GM12872 (cell line): ENCODE measurements at regions not wholly inside any gene's neighbourhood (a gene's known extent, or its start where the extent isn't known, plus 50 kb on each side); places are given as distances from the start of the nearest gene placed in this dataset.

ENCODE experiments used
- CTCF ChIP-seq: IDR thresholded peaks from 3 replicates; pipeline ENCODE4 v1.5.1; 2011; ENCODE audit warnings: low read depth, mild to moderate bottlenecking, low read length, moderate library complexity; ENCODE audit not compliant: insufficient read depth

- TF ChIP-seq CTCF, result no peak
Measured at GRCh38 chr13:53143757-53144339, 115.2 kb downstream of the OLFM4 start.

GRCh38 chr13:53144826-53145225 is 116.2 kb downstream of the OLFM4 start:
- TF ChIP-seq CTCF, result no peak

DNA sequence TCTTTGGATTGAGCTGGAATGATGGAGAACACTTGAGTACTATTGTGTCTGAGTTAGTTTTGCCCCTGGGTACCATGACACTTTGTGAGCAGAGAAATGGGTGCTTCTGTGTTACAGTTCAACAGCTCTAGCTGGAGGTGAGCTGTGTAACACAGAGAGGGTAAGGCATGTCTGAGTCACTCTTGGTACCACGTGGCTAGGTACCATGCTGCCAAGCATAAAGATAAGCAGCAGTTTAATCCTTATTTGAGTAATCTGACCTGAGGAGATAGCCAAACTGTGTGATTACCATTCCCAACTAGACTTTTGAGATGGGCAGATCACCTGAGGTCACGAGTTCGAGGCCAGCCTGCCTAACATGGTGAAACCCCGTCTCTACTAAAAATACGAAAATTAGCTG is 122.0 kb downstream of the OLFM4 start:
- no peak for TF ChIP-seq CTCF

DNA sequence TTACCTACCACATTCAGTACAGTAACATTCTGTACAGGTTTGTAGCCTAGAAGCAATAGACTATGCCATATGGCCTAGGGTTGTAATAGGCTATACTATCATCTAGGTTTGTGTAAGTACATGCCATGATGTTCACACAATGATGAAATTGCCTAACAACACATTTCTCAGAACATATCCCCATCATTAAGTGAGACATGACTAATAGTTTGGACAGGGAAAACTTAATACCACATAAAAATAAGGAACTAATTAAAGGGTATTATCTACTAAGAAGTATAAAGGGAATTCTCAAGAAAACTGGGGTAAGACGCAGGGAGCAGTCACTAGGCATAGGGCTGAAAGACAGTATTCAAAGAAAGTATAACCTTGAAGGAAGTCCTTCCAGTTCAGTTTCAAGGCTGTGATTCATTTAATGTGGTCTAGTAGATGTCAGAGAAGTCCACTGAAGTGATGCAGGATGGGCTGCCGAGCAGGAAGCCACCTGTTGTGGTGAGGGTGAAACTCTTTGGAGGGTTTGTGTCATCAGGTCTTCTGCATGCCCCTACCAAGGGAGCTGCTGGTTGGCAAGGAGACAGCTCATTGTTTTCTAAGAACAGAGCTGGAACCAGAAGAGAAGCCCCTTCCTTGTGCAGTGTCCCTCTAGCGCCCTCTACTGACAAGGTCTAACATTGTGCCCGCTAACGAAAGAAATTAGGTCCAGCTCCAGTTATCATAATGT is 122.9 kb downstream of the OLFM4 start:
- peak; percentile 93 for TF ChIP-seq CTCF

DNA sequence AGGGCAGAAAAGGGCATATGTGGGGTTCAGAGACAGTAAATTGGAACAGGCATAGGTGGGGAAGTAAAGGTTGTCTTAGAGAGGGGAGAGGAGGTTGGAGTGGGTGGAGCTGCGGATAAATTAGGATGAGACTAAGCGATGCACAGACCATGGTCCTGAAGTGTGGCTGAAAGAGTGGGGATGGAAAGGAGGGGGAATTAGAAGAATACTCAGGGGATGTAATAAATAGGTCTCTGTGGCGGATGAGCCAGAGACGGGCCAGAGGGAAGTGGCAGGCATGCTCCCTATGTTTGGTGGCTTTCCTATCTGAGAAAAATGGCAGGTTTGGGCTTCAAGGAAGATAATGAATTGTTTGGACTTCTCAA is 123.4 kb downstream of the OLFM4 start:
- TF ChIP-seq CTCF, result no peak

DNA sequence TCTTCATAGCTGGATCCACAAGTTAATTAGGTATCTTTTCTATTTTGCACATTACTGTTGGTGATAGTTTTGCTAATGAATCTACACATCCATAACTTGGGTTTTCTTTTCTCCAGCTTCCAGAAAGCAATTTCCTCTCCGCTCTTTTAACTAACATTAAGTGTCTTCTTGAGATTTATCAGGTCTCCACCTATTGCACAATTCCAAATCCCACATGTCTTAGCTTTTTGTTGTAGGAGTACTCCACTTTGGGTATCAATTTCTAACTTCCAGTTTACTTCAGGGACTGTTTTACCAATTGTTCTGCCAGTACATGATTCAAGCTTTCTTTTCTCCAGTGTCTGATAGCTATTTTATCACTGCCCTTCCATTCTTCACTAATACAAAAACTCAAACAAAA is 129.6 kb downstream of the OLFM4 start:
- no peak for TF ChIP-seq CTCF

- TF ChIP-seq CTCF, result no peak
Measured at GRCh38 chr13:53159431-53159830, 130.8 kb downstream of the OLFM4 start.
